Peyer's patch (tissue), 4 donors: ENCODE measurements at regions not wholly inside any gene's neighbourhood (a gene's known extent, or its start where the extent isn't known, plus 50 kb on each side); places are given as distances from the start of the nearest gene placed in this dataset.

ENCODE experiments used
- DNase-seq, 3 donors: peaks; one replicate each; pipeline ENCODE4 v3.0.0-alpha.2; 2017 to 2019
- H3K27ac ChIP-seq, 4 donors: fragments of 200-600 bp; sonication (generic); one replicate each; pipeline ENCODE4 v1.5.1; 2016 to 2019
- H3K27me3 ChIP-seq, 2 donors: fragments of 200-600 bp; sonication (generic); one replicate each; pipeline ENCODE4 v1.5.1; 2019
- H3K36me3 ChIP-seq, 3 donors: fragments of 200-600 bp; sonication (generic); one replicate each; pipeline ENCODE4 v1.5.1; 2016 to 2019
- H3K4me1 ChIP-seq, 4 donors: fragments of 200-600 bp; sonication (generic); one replicate each; pipeline ENCODE4 v1.5.1; 2016 to 2019
- H3K4me3 ChIP-seq, 4 donors: fragments of 200-600 bp; sonication (generic); 1 replicate in 3 of 4; 2 replicates in 1 of 4; pipeline ENCODE4 v1.5.1; 2016 to 2019; ENCODE audit warnings: mild to moderate bottlenecking in 1 of 4
- H3K9me3 ChIP-seq, 4 donors: fragments of 200-600 bp; sonication (generic); one replicate each; pipeline ENCODE4 v1.5.1; 2016 to 2019; ENCODE audit warnings: mild to moderate bottlenecking in 1 of 4
- POLR2A ChIP-seq, 2 donors: fragments of 450-650 bp; IDR thresholded peaks; one replicate each; pipeline ENCODE4 v1.5.1; 2017; ENCODE audit warnings: antibody characterized with exemption in 2 of 2, mild to moderate bottlenecking in 2 of 2, moderate library complexity in 2 of 2
- TF ChIP-seq, protein P1 (sequence below), 6 experiments: fragments of 450-650 bp in 4 of 6; fragments of 200-600 bp in 2 of 6; sonication (generic) in 1 of 6; IDR thresholded peaks; one replicate each; pipeline ENCODE4 v1.5.1; 2017 to 2019; ENCODE audit warnings: antibody characterized with exemption in 6 of 6, mild to moderate bottlenecking in 3 of 6, moderate library complexity in 1 of 6

DNA sequence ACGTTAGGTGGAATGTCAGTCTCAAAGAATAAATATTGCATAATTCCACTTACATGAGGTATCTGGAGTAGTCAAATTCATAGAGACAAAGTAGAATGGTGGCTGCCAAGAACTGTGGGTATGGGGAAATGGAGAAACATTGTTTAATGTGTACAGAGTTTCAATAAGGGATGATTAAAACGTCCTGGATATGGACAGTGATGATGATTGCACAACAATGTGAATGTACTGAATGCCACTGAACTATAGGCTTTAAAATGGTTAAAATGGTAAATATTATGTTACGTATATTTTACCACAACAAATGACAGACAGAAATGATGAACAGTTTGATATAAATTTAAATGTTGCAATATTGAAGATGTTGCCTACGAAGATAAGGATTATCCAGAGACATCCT lies 602.0 kb upstream of the PKDCC start:
- H3K4me1 ChIP-seq: no peaks in the 10 kb centered on the region
- no peaks in the 10 kb centered on the region for H3K27me3 ChIP-seq
- TF ChIP-seq, protein P1, sequence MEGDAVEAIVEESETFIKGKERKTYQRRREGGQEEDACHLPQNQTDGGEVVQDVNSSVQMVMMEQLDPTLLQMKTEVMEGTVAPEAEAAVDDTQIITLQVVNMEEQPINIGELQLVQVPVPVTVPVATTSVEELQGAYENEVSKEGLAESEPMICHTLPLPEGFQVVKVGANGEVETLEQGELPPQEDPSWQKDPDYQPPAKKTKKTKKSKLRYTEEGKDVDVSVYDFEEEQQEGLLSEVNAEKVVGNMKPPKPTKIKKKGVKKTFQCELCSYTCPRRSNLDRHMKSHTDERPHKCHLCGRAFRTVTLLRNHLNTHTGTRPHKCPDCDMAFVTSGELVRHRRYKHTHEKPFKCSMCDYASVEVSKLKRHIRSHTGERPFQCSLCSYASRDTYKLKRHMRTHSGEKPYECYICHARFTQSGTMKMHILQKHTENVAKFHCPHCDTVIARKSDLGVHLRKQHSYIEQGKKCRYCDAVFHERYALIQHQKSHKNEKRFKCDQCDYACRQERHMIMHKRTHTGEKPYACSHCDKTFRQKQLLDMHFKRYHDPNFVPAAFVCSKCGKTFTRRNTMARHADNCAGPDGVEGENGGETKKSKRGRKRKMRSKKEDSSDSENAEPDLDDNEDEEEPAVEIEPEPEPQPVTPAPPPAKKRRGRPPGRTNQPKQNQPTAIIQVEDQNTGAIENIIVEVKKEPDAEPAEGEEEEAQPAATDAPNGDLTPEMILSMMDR (IDR thresholded peaks at IDR 0.05): no peak
- no peaks in the 10 kb centered on the region for H3K9me3 ChIP-seq
- no peak for DNase-seq
- H3K4me3 ChIP-seq: no peak overlapping the region
- no peak overlapping the region for H3K27ac ChIP-seq
- no peaks in the 10 kb centered on the region for H3K36me3 ChIP-seq

DNA sequence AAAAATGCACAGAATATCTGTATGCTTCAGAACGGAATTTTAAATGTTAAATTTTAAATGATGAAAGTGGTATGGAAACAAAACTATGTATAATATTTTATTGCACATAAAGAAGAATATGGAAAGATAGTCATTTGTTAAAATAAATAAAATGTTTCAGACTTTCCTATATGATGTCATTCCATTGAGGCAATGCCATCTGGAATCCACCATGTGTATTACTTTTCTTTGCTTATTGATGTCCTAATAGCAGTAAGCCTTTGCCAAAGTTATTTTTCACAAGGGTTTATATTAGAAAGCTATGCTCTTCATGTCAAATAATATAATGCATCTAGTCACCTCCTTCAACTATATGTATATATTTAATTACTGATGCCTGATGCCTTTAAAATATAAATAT lies 601.6 kb upstream of the PKDCC start:
- H3K9me3 ChIP-seq: no peaks in the 10 kb centered on the region
- no peak overlapping the region for H3K27ac ChIP-seq
- H3K4me3 ChIP-seq: no peak overlapping the region
- DNase-seq: no peak
- no peak for TF ChIP-seq POLR2A (IDR thresholded peaks at IDR 0.05)
- TF ChIP-seq, protein P1 (IDR thresholded peaks at IDR 0.05): no peak
- H3K27me3 ChIP-seq: no peaks in the 10 kb centered on the region
- H3K4me1 ChIP-seq: no peaks in the 10 kb centered on the region
- H3K36me3 ChIP-seq: no peaks in the 10 kb centered on the region

DNA sequence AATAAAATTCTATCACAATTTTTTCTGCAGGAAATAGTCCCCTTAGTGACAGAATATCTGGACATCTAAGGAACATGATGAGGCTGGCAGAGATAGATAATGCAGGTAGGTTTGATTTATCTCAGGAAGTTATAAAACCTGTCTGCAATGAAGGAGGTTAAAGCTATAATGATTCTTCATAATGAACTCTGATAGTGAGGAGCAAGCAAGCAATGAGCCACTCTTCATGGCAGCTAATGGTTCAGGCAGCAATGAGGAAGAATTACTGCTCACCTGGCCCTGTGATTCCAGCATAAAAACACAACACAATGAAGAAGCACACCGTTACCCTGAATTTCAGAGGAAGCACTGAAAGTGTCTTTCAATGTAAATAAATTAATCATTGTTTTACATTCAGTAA lies 599.6 kb upstream of the PKDCC start:
- DNase-seq: no peak
- Histone ChIP-seq H3K4me3 (no peak overlapping the region), H3K9me3 (no peaks in the 10 kb centered on the region), H3K4me1 (no peaks in the 10 kb centered on the region), H3K27ac (no peak overlapping the region), H3K27me3 (no peaks in the 10 kb centered on the region), H3K36me3 (no peaks in the 10 kb centered on the region)
- TF ChIP-seq, protein P1 (IDR thresholded peaks at IDR 0.05): no peak
- no peak for TF ChIP-seq POLR2A (IDR thresholded peaks at IDR 0.05)

DNA sequence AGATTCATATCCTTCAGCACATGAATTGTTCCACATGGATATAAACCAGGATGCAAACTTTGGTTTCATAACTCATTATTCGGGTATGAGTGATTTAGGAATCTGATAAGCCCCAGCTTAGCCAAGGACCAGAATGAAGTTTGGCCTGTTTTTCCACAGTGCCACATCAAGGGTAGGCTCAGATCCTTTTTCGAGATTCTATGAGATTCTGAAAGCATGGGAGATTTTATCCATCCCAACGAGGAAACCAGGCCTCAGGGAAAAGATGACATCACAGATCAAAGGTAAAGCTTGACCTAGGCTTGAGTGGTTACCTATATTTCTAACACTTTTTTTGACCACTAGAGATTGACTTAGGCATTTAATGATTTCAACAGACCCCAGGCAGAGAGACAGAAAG lies 590.8 kb upstream of the PKDCC start:
- H3K27ac ChIP-seq: no peak overlapping the region
- no peak for TF ChIP-seq POLR2A (IDR thresholded peaks at IDR 0.05)
- TF ChIP-seq, protein P1 (IDR thresholded peaks at IDR 0.05): no peak
- DNase-seq: no peak
- H3K4me3 ChIP-seq: no peak overlapping the region
- no peaks in the 10 kb centered on the region for H3K36me3 ChIP-seq
- H3K9me3 ChIP-seq: no peaks in the 10 kb centered on the region
- no peaks in the 10 kb centered on the region for H3K27me3 ChIP-seq
- no peaks in the 10 kb centered on the region for H3K4me1 ChIP-seq

DNA sequence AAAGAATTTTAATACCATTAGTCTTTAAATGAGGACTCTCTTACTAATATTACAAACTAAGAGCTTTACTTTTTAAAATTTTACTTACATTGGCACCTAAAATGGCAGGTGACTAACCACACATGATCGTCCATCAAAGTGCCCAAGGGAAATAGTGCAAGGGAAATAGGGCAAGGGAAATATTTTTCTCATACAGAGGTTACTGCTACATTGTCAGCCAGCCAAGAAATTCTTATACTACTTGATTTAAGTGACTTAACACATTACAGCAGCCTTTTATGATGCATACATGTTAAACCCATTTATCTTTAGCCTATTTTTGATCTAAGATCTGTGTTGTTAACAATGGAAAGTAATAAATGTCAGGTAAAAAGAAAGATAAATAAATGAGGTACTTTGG lies 587.2 kb upstream of the PKDCC start:
- Histone ChIP-seq H3K27ac (no peak overlapping the region), H3K36me3 (no peaks in the 10 kb centered on the region), H3K4me1 (no peaks in the 10 kb centered on the region), H3K9me3 (no peaks in the 10 kb centered on the region), H3K4me3 (no peak overlapping the region), H3K27me3 (no peaks in the 10 kb centered on the region)
- DNase-seq: no peak
- TF ChIP-seq, protein P1 (IDR thresholded peaks at IDR 0.05): no peak
- TF ChIP-seq POLR2A (IDR thresholded peaks at IDR 0.05): no peak

DNA sequence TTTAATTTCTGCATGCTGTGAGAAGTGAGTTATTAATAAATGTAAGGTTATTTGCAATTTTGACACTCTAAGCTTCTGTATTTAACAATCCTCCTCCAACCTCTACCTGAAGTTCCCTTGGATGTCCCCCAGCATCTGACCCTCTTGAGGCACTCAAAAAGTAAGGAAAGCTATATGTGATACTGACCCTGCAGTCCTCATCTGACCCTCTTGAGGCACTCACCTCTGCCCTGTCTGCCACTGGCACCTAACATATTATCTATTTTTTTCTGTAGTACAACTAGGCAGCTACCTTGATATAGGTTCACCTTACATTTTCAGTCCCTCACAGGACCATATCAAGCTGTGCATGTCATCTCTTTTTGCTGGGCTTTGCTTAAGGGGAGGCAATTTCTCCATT lies 583.4 kb upstream of the PKDCC start:
- Histone ChIP-seq H3K27ac (no peak overlapping the region), H3K9me3 (no peaks in the 10 kb centered on the region), H3K4me3 (no peak overlapping the region), H3K27me3 (no peaks in the 10 kb centered on the region), H3K4me1 (no peaks in the 10 kb centered on the region), H3K36me3 (no peaks in the 10 kb centered on the region)
- DNase-seq: no peak
- TF ChIP-seq, protein P1 (IDR thresholded peaks at IDR 0.05): no peak
- TF ChIP-seq POLR2A (IDR thresholded peaks at IDR 0.05): no peak
